ENCODE measurements at regions not wholly inside any gene's neighbourhood (a gene's known extent, or its start where the extent isn't known, plus 50 kb on each side); places are given as distances from the start of the nearest gene placed in this dataset.

DNA sequence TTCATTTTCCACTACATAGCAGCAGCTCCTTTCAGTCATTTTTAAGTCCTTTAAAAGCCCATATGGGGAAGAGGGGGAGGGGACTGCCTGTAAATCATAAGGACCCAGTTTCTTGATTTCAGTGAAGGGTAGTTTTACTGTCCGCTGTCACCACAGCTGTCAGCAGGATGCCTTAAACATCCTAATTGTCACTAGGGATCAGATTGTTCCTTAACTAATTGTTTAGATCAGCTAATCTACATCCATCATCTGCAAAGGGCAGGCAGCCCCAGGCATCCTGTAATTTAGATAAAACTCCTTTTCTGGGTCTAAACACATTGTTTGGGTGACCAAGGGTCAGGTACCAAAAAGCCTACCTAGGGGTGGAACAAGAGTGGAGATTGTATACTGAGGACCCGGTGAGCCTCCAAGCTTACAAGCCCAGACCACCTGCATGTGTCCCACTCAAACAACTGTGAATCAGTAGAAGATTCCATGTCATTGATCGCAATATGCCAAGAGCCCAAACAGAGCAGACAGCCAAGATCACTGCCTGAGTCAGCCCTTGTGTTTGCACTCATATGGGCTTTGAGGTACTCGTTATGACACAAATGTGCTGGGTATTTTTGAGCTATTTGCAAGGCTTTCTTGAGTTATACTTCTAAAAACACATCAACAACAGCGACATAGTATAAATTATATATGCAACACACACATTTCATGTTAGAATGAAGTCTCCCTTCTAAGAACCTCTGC is 198.7 kb upstream of the CEP162 start:
- DNase-seq, result no peak

GRCh38 chr6:84424956-84425355 is 197.5 kb upstream of the CEP162 start:
- intact Hi-C loops (cut with DNase I), result loop anchor here (10.0 kb wide), 1 partner anchor 900 kb away; no protein-coding TSS in a partner anchor
- no peak for DNase-seq

More for the DNA sequence above, 198.7 kb upstream of the CEP162 start:
- intact Hi-C loops (cut with DNase I), result loop anchor here (10.0 kb wide), 1 partner anchor 899 kb away; no protein-coding TSS in a partner anchor

DNA sequence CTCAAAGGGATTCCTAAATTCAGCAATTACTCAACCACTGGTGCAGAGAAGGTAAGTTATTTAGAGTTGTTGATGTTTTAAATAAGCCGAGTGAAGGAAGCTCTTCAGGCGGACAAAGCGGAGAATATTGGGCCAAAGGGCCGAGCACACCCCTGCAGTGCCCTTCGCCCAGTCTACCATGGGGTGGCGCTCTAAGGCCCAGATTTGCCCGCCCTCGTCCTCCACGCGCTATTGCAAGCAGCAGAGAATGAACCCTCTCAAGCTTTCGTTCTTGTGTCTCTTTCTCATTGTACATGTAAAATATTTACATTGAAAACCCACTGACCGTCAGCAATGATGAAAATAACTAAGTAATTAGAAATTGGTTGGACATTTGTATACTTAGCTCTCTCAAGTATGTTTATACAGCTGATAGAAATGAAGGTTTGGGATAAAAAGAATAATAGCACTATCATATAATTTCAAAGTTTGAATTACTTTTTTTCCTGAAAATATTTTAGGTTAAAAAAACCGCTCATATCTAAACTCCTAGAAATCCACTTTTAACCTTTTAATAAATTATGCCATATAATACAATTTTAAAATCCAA is 195.0 kb upstream of the CEP162 start:
- intact Hi-C loops (cut with DNase I), result loop anchor here (10.0 kb wide), 1 partner anchor 902 kb away; no protein-coding TSS in a partner anchor
- DNase-seq, result peak in 5 of 10 donors; percentile 11 to 86 (median 28)

DNA sequence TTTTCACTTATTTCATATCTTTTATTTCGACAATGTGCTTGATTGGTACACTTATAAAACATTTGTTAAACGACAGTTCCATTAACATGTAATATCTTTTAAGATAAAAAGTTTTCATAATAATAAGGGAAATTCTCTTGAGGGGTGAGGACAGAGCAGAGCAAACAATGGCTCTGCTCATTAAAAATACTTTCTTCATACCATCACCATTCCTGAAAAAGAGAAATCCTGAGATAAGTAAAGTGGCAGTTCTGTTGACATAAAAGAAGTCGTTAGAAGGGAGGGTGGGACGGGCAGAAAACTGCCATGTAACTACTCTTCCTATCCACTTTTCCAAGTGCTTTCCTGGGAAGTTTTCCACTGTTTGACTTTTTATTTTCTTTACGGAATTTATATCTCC is 193.6 kb upstream of the CEP162 start:
- intact Hi-C loops (cut with DNase I), result loop anchor here (10.0 kb wide), 1 partner anchor 904 kb away; no protein-coding TSS in a partner anchor
- DNase-seq, result no peak

DNA sequence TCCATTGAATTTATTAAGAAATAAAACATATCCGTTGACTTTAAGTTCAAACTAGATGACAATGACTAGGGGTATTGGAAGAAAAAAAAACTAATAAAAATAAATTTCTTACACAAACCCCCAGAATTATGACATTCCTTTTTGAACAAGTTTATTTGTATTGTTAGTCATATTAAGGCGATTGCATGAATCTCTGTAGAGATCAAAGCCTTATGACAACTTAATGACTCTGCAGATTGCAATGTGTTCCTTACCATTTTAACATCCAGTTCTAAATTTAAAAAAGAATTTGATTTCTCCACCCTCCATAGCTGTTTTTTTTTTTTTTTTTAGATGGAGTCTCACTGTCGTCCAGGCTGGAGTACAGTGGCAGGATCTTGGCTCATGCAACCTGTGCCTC is 189.8 kb upstream of the CEP162 start:
- intact Hi-C loops (cut with DNase I), result no loop called here
- DNase-seq, result no peak

DNA sequence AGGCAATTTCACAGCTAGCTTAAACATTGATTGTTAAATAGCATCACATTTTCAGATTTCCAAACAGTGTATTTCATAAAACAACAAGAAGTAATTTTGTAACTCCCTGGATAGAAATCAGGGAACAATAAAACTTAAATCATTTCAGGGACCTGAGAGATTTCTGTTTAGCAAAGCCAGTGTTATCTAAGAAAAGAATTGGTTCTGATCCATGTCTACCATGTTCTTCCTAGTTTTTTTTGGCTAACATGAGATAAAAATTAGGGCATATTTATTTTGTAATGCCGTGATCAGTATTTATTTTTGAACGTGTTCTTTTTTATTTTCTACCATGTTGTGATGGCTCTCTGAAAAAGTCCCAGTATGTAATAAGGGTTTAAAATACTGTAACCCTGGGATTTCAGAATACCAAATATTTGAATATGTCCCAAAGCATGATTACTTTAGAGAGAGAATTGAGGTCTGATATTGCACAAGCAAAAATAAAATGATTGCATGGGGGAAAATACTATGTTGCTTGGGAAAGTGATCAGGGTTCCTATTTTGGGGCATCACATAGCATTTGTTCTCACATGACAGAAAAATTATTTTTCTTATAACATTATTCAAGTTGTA is 188.7 kb upstream of the CEP162 start:
- DNase-seq, result no peak
- intact Hi-C loops (cut with DNase I), result no loop called here

GRCh38 chr6:84415517-84415916 is 188.1 kb upstream of the CEP162 start:
- intact Hi-C loops (cut with DNase I), result no loop called here
- no peak for DNase-seq

DNA sequence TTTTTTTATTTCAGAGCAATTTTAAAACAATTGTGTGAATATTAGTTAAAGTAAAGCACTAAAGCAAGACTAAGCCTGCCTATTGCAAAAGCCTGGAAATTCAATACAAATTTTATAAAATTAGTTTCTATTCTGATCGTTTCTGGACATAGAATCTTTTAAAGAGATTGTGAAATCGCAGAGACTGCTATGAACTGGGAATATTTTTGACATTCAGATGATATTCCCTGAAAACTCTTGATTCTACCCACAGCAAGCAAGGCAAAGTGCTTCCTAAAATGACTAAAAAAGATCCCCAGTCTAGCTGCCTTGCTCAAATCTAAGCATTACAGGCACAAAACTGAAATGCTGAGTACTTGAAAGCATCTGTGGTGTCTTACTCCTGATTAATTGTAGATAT is 187.6 kb upstream of the CEP162 start:
- DNase-seq, result no peak
- intact Hi-C loops (cut with DNase I), result no loop called here

- DNase-seq, result no peak
- intact Hi-C loops (cut with DNase I), result no loop called here
Observed at GRCh38 chr6:84414531-84414930, 187.1 kb upstream of the CEP162 start.

- no peak for DNase-seq
- intact Hi-C loops (cut with DNase I), result no loop called here
Observed at GRCh38 chr6:84411060-84411629, 183.7 kb upstream of the CEP162 start.

DNA sequence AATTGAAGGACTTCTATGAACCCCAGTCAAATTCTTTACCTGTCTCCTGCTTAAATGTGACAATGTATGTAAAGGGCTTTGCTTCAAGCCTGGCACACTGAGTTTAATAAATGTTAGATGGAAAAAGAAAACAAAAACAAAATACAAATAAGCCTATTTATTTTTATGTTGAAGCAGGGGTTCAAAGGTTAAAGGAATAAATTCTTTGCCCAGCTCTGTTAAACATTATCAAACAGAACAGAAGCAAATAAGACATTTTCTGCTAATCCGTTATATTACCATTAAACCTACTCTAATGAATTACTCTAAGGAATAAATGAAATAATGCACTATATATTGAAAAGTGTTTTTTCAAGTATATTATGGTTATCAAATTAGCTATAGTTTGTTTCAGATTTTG is 182.5 kb upstream of the CEP162 start:
- intact Hi-C loops (cut with DNase I), result no loop called here
- no peak for DNase-seq

DNA sequence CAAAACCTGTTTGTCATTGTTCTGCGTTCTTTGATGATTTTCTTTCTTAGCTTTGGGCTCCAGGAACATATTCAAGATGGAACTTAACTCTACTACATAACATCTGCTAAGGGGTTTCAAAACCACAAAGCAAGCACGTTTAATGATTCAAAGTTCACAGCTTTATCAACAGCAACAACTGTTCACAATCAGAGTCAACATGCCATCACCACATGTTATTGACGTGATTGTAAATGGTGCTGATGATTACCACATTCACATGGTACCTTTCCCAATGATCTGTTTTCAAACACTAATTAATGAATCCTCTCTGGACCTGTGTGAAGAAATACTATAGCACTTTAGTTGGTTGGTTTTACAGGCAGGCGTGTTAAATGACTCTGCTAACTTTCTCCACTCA is 180.6 kb upstream of the CEP162 start:
- DNase-seq, result no peak
- intact Hi-C loops (cut with DNase I), result no loop called here

DNA sequence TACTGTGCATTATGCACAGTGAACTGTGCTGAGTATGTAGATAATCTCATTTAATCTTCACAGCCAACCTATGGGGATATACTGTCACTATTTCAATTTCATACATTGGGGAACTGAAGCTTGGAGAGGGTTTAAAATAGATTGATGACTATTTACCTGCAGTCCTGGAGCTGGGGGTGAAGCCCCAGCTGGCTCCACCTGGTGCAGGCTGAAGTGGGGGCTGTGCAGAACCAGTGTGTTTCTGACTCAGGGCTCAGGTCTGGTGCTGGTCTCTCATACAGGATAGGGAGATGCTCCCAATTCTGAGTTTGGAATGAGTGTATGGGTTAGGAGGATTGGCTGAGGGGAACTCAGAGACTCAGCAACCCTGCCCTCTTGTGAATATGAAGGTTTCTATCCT is 176.1 kb upstream of the CEP162 start:
- intact Hi-C loops (cut with DNase I), result no loop called here

DNA sequence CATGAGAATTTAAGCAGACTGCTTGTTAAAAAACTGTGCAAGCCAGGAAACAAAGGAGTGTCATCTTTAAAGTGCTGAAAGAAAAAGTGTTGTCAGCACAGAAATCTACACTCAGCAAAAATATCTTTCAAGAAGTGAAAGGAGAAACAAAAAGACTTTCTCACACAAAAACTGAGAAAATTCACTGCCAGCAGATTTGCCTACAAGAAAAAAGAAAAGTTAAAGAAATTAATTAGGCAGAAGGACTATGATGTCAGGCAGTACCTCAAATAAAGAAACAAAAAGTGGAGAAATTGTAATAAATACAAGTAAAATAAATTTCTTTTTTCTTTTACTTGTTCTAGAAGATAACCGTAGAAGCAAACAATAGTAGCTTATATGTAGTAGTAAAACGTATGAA is 171.6 kb upstream of the CEP162 start:
- no peak for DNase-seq
- intact Hi-C loops (cut with DNase I), result no loop called here

More for the DNA sequence above, 176.1 kb upstream of the CEP162 start:
- DNase-seq, result peak in 1 of 10 donors; percentile 62

DNA sequence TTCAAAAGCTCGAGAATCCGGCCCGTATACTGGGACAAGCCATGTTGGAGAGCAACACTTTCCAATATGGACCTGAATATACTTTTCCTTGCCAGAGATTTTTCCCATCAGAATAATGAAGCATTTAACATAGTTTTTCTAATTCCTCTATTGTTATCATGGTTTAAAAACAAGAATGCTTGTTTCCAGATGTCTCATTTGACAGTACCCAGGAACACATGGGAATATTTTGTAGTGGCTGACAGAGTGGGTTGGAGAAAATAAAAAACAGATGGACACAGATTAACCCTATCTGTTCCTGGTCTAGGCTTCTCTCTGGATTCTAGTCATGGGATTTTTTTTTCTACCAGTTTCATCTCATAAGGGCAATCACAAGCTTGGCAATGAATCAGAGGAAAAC is 164.8 kb upstream of the CEP162 start:
- DNase-seq, result peak in 1 of 10 donors; percentile 67
- intact Hi-C loops (cut with DNase I), result no loop called here

DNA sequence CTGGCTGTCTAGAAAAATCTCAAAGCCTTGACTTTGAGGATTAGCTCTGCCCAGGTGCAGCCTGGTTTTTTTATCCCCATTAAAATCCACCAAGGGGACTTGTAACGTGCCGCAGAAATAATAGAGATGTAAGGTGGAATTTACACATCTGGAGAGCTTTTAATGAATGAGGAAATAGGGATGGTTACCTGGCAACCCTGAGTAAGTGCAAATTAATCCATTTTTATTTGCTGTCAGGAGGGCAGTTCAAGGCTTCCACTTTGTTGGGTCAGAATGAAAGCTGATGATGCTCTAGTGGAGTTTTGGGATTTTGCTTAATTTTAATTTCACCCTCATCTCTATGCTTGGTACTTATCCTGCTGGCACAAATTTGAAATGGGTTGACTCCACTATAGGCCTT is 163.4 kb upstream of the CEP162 start:
- DNase-seq, result no peak
- intact Hi-C loops (cut with DNase I), result no loop called here

GRCh38 chr6:84390334-84390733 is 162.9 kb upstream of the CEP162 start:
- DNase-seq, result no peak
- intact Hi-C loops (cut with DNase I), result no loop called here

DNA sequence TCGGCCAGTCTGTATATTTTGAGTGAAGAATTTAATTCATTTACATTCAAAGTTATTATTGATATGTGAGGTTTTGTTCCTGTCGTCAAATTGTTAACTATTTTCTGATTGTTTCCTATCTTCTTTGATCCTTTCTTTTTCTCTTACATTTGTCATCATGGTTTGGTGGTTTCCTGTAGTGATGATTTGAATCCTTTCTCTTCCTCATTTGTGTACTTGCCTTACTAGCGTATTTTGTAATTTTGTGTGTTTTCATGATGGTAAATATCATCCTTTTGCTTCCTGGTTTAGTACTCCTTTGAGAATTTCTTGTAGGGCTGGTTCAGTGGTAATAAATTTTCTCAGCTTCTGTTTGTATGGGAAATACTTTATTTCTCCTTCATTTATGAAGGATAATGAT is 151.7 kb upstream of the CEP162 start:
- no peak for DNase-seq
- intact Hi-C loops (cut with DNase I), result no loop called here

DNA sequence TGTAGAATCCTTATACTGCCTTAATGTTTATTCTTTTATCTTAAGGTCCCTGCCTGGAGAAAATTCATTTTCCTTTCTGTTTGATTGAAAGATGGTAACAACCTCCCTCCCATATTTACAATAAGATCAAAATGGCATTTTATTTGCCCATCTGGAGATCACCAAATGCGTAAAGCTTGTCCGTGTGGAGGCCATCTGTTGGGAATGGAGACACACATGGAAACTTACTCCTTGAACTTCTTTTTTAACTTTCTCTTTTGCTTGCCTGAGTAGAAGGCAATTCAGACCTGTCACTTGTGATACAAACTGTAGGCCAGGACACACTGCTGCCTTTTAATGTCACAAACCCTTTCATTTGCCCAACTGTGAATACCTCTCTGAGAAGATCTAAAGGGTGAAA is 144.8 kb upstream of the CEP162 start:
- intact Hi-C loops (cut with DNase I), result no loop called here
- no peak for DNase-seq

GRCh38 chr6:84371681-84372080 is 144.2 kb upstream of the CEP162 start:
- no peak for DNase-seq
- intact Hi-C loops (cut with DNase I), result no loop called here

- DNase-seq, result no peak
- intact Hi-C loops (cut with DNase I), result no loop called here
Observed at GRCh38 chr6:84362193-84362821, 134.9 kb upstream of the CEP162 start.

All from posterior cingulate gyrus (tissue), 11 donors.